Common myeloid progenitor, CD34-positive (primary cell): ENCODE measurements at regions not wholly inside any gene's neighbourhood (a gene's known extent, or its start where the extent isn't known, plus 50 kb on each side); places are given as distances from the start of the nearest gene placed in this dataset.
A peak's percentile ranks its signal among the peaks of the same experiment; 100 is the strongest.

ENCODE experiments used
- CTCF ChIA-PET: fragments of 350-600 bp; sonication (Branson Sonifier 250); formaldehyde crosslinking; loops from one replicate; lab custom pipeline; 2021; ENCODE audit warnings: antibody characterized with exemption; lab: Charles Lee
- POLR2A ChIA-PET: fragments of 350-600 bp; sonication (Branson Sonifier 250); formaldehyde crosslinking; loops from one replicate; lab custom pipeline; 2021; ENCODE audit warnings: antibody characterized with exemption; lab: Charles Lee
- DNase-seq, 3 donors: peaks; one replicate each; pipeline versions ENCODE4 v3.0.0 to v3.0.0-alpha.2; 2013
- H3K27ac ChIP-seq, 2 experiments: 1 replicate in 1 of 2; 2 replicates in 1 of 2; pipeline ENCODE4 v1.7.0; 2013; ENCODE audit warnings: inconsistent platforms in 2 of 2, low read length in 2 of 2, mild to moderate bottlenecking in 2 of 2, low read depth in 1 of 2, moderate library complexity in 1 of 2; ENCODE audit not compliant: severe bottlenecking in 2 of 2, insufficient read depth in 1 of 2, poor library complexity in 1 of 2
- H3K27me3 ChIP-seq, 5 experiments: replicated peaks in 2 of 5; 1 replicate in 3 of 5; 2 replicates in 2 of 5; pipeline versions ENCODE4 v1.6.1 to v1.7.0; 2013; ENCODE audit warnings: low read length in 4 of 5, mild to moderate bottlenecking in 2 of 5, moderate library complexity in 2 of 5, inconsistent platforms in 1 of 5; ENCODE audit not compliant: insufficient read depth in 5 of 5, control insufficient read depth in 4 of 5
- H3K36me3 ChIP-seq, 4 experiments: 1 replicate in 2 of 4; 2 replicates in 2 of 4; pipeline versions ENCODE4 v1.6.1 to v1.7.0; 2013; ENCODE audit warnings: low read length in 3 of 4, control low read depth in 1 of 4, mild to moderate bottlenecking in 1 of 4; ENCODE audit not compliant: control insufficient read depth in 4 of 4, insufficient read depth in 4 of 4
- H3K4me1 ChIP-seq, 4 experiments: 1 replicate in 3 of 4; 2 replicates in 1 of 4; pipeline versions ENCODE4 v1.6.1 to v1.7.1; 2013; ENCODE audit warnings: low read length in 3 of 4, mild to moderate bottlenecking in 3 of 4, control low read depth in 1 of 4, inconsistent platforms in 1 of 4, moderate library complexity in 1 of 4; ENCODE audit not compliant: control insufficient read depth in 4 of 4, insufficient read depth in 4 of 4; ENCODE audit errors: control extremely low read depth in 1 of 4
- H3K4me3 ChIP-seq, 7 experiments: 1 replicate in 4 of 7; 2 replicates in 3 of 7; pipeline versions ENCODE4 v1.5.1 to v1.7.0; 2013; ENCODE audit warnings: mild to moderate bottlenecking in 7 of 7, low read length in 6 of 7, moderate library complexity in 6 of 7, inconsistent platforms in 2 of 7, low read depth in 2 of 7, control low read depth in 1 of 7; ENCODE audit not compliant: insufficient read depth in 4 of 7, control insufficient read depth in 1 of 7; ENCODE audit errors: extremely low read depth in 1 of 7
- H3K9me3 ChIP-seq, 5 experiments: 1 replicate in 4 of 5; 2 replicates in 1 of 5; pipeline versions ENCODE4 v1.6.1 to v1.7.1; 2013; ENCODE audit warnings: low read length in 4 of 5, mild to moderate bottlenecking in 2 of 5, inconsistent platforms in 1 of 5, low read depth in 1 of 5, moderate library complexity in 1 of 5; ENCODE audit not compliant: control insufficient read depth in 4 of 5, insufficient read depth in 2 of 5; ENCODE audit errors: control extremely low read depth in 1 of 5
- WGBS: methylation state at CpG from one replicate; pipeline ENCODE4 v1.1.5; 2013; ENCODE audit not compliant: insufficient coverage; 5-methylcytosine and 5-hydroxymethylcytosine counted together

DNA sequence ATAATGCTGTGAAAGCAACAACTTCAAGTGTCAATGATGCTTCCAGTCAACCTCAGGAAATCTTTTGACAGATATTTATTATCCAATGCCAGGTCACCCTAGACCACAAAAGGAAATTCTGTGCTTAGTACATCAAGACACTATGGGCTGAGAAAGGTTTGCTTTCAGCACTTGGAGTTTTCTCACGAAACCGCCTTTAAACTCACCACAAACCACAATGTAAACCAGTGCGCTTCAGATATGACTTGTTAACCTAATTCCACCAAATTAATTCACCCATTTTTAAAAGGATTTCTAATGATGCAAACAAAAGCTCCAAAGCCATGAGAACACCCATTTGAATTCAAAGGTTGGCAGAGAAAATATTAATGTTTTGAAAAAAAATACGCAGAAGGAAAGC lies 292.9 kb upstream of the NR2F2 start:
- CTCF ChIA-PET: no interaction called here
- POLR2A ChIA-PET: no interaction called here
- peak; percentile 59 to 77 (median 75) for DNase-seq
- peaks cover 27 to 90% (median 37%) of the 10 kb centered on the region in 5 experiments for H3K27me3 ChIP-seq
- peaks cover 0 to 2% (median 0%) of the 10 kb centered on the region in 5 experiments for H3K9me3 ChIP-seq
- peaks cover 0 to 18% (median 9%) of the 10 kb centered on the region in 4 experiments for H3K4me1 ChIP-seq
- H3K36me3 ChIP-seq: no peaks in the 10 kb centered on the region
- no peak overlapping the region for H3K27ac ChIP-seq
- no peak overlapping the region for H3K4me3 ChIP-seq
- 83% methylated on average over 1 of the region's 4 CpGs for WGBS

DNA sequence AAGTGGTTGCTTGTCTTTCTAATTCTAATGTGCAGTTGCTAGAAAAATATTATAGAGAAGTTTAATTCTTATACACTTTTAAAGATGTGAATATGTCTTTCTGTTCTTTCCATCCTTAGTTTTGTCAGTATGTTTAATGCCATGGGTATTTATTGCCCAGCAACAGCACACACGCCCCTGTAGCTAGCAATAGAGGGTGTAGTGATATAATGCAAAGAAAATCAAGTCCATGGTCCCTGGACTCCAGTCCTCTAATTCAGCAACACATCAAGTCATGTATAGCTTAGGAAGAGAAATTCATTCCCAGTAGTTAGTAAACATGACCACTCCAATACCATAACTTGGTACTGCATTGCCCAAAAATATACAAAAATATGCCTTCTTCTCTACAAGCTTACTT lies 292.4 kb upstream of the NR2F2 start:
- H3K27ac ChIP-seq: no peak overlapping the region
- ChIA-PET CTCF (interaction anchor here (1.3 kb wide), 1 partner anchor 166 kb away, joined by 4 read pairs; no protein-coding TSS in a partner anchor), POLR2A (no interaction called here)
- no peak for DNase-seq
- no peaks in the 10 kb centered on the region for H3K36me3 ChIP-seq
- H3K4me1 ChIP-seq: peaks cover 0 to 19% (median 12%) of the 10 kb centered on the region in 4 experiments
- H3K9me3 ChIP-seq: peaks cover 0 to 2% (median 0%) of the 10 kb centered on the region in 5 experiments
- peaks cover 25 to 84% (median 37%) of the 10 kb centered on the region in 5 experiments for H3K27me3 ChIP-seq
- no peak overlapping the region for H3K4me3 ChIP-seq
- WGBS: no CpG with 5 or more reads among the region's 1 CpG

DNA sequence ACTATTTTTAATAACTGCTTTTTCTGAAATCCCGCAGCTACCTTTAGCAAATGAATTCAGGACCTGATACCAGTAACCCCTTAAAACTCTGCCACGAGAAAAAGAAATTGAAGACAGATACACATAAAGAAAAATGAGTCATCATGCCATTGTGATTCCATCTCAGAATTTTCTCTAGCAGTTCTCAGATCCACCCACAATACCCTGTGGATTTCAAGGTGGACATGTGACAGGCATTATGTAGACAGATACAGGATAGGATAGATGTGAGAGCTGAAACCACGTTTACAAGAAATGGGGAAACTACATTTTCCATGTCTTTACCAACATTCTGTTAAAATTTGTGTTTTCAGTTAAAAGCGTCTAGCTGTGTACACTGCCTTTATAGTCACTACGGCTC lies 291.9 kb upstream of the NR2F2 start:
- Histone ChIP-seq H3K4me1 (peaks cover 0 to 19% (median 12%) of the 10 kb centered on the region in 4 experiments), H3K27me3 (peaks cover 23 to 82% (median 36%) of the 10 kb centered on the region in 5 experiments), H3K27ac (no peak overlapping the region), H3K4me3 (no peak overlapping the region), H3K36me3 (no peaks in the 10 kb centered on the region), H3K9me3 (peaks cover 0 to 2% (median 2%) of the 10 kb centered on the region in 5 experiments)
- 52% methylated on average over 4 of the region's 5 CpGs for WGBS
- CTCF ChIA-PET: interaction anchor here (0.6 to 1.3 kb wide), 4 partner anchors 19 to 200 kb away, joined by 3 to 4 read pairs (median 3); no protein-coding TSS in a partner anchor
- peak in 1 of 3 donors; percentile 8 for DNase-seq
- POLR2A ChIA-PET: no interaction called here

DNA sequence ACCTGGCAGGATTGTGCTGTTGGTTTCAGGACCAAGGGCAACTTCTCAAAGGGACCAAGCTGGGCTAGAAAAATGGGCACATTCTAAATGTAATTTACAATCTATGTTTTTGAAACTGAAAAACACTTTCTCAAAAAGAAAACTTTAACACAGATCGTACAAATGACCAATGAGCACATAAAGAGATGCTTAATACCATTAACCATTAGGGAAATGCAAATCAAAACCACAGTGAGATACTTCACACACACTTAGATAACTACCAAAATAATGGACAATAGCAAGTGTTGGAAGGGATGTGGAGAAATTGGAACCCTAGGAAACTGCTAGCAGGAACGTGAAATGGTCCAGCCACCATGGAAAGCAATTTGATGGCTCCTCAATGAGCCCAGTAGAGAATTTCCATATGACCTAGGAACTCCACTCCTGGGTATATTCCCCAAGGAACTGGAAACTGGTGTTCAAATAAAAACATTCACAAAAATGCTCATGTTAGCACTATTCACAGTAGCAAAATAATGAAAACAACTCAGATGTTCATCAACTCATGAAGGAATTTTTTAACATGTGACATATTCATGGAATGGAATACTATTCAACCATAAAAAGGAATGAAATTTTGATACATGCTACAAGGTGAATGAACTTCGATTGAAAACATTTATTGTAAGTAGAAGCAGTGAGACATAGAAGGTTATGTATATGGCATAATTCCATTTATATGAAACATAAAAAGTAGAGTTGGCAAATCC lies 288.3 kb upstream of the NR2F2 start:
- CTCF ChIA-PET: no interaction called here
- H3K27me3 ChIP-seq: peaks cover 20 to 78% (median 32%) of the 10 kb centered on the region in 5 experiments
- POLR2A ChIA-PET: no interaction called here
- DNase-seq: no peak
- H3K4me1 ChIP-seq: peaks cover 0 to 13% (median 8%) of the 10 kb centered on the region in 4 experiments
- H3K36me3 ChIP-seq: no peaks in the 10 kb centered on the region
- no peak overlapping the region for H3K4me3 ChIP-seq
- 67% methylated on average over 1 of the region's 3 CpGs for WGBS
- no peak overlapping the region for H3K27ac ChIP-seq
- peaks cover 0 to 6% (median 0%) of the 10 kb centered on the region in 5 experiments for H3K9me3 ChIP-seq

DNA sequence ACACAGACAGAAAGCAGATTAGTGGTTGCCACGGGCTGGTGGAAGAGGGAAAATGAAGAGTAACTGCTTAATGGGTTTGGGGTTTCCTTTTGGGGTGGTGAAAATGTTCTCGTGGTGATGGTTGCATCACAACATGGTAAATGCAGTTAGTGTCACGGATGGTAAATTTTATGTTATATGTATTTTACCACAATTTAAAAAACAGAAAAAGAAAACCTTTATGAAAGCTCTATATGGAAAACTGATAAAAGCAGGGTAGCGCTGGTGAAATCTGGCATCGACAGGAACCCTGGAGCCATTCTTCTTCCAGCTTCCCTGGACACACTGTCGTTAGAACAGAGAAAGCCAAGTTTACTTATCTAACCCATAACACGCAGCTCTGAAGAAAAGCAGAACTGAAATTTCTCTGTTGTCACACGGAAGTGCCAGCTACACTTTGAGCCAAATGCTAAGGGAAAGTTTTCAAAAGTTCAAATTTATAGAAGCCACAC lies 287.7 kb upstream of the NR2F2 start:
- POLR2A ChIA-PET: no interaction called here
- DNase-seq: peak; percentile 32 to 73 (median 65)
- WGBS: 11% methylated on average over 6 of the region's 8 CpGs
- H3K36me3 ChIP-seq: no peaks in the 10 kb centered on the region
- H3K4me3 ChIP-seq: no peak overlapping the region
- H3K27ac ChIP-seq: no peak overlapping the region
- H3K4me1 ChIP-seq: peaks cover 0 to 8% (median 3%) of the 10 kb centered on the region in 4 experiments
- H3K9me3 ChIP-seq: peaks cover 0 to 6% (median 0%) of the 10 kb centered on the region in 5 experiments
- H3K27me3 ChIP-seq: peaks cover 25 to 84% (median 37%) of the 10 kb centered on the region in 5 experiments
- CTCF ChIA-PET: no interaction called here

DNA sequence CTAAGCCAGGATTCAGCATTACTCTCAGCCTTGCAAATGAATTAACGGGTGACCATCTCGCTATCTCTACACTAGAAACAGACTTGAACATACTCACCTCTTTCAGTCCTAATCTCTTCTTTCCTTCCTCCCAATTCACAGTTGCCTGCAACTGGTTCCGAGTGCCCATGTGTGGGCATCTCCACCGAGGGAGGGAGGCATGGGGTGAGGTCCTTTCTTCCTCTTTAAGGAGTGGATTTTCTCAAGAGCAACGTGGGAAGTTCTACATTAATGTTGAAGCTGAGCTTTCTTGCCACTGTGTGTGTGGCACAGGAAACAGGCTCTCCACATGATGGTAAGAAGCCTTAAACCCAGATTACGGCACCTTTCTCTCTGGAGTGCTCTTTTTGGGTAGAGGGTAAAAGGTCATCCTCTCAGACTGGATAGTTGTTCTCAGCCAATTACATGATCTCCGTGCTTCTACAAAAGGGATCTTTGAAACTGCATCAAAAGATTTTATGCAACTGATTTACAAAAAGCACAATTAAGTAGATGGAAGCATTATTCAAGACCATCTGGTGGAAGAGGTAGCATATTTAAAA lies 286.8 kb upstream of the NR2F2 start:
- Histone ChIP-seq H3K27ac (no peak overlapping the region), H3K9me3 (peaks cover 0 to 6% (median 5%) of the 10 kb centered on the region in 5 experiments), H3K4me1 (peaks cover 0 to 5% (median 1%) of the 10 kb centered on the region in 4 experiments), H3K4me3 (no peak overlapping the region), H3K36me3 (no peaks in the 10 kb centered on the region), H3K27me3 (peaks cover 21 to 84% (median 36%) of the 10 kb centered on the region in 5 experiments)
- ChIA-PET POLR2A (no interaction called here), CTCF (interaction anchor here (1.6 kb wide), 1 partner anchor 9 kb away, joined by 3 read pairs; no protein-coding TSS in a partner anchor)
- no peak for DNase-seq
- 56% methylated on average over 3 of the region's 7 CpGs for WGBS
